Neural cell (in vitro differentiated cells): ENCODE measurements at regions not wholly inside any gene's neighbourhood (a gene's known extent, or its start where the extent isn't known, plus 50 kb on each side); places are given as distances from the start of the nearest gene placed in this dataset.

Experiments
- H2AFZ ChIP-seq: fragments of 200-600, 300-800 bp; sonication (generic), shearing (Covaris generic); 2 replicates; pipeline ENCODE4 v1.6.0; 2014; ENCODE audit warnings: low read depth, mild to moderate bottlenecking, antibody characterized with exemption, low read length, moderate library complexity
- H3F3A ChIP-seq: fragments of 200-600 bp; shearing (Covaris generic); 2 replicates; pipeline ENCODE4 v1.6.1; 2016; ENCODE audit warnings: mild to moderate bottlenecking, moderate library complexity, mixed read lengths, antibody characterized with exemption, low read length; ENCODE audit not compliant: insufficient read depth, poor library complexity, severe bottlenecking
- H3K27ac ChIP-seq: fragments of 200-600, 300-800 bp; sonication (generic), shearing (Covaris generic); 2 replicates; pipeline ENCODE4 v1.5.1; 2014; ENCODE audit warnings: mild to moderate bottlenecking, low read length, moderate library complexity
- H3K27me3 ChIP-seq: fragments of 300-800, 200-600 bp; sonication (generic), shearing (Covaris generic); 2 replicates; pipeline ENCODE4 v1.6.0; 2014; ENCODE audit warnings: mild to moderate bottlenecking, low read depth, low read length, moderate library complexity; ENCODE audit not compliant: insufficient read depth
- H3K36me3 ChIP-seq: fragments of 300-800, 200-600 bp; sonication (generic), shearing (Covaris generic); 2 replicates; pipeline ENCODE4 v1.5.1; 2014; ENCODE audit warnings: mild to moderate bottlenecking, antibody characterized with exemption, low read length, moderate library complexity; ENCODE audit not compliant: insufficient read depth
- H3K4me2 ChIP-seq: fragments of 300-800, 200-600 bp; sonication (generic), shearing (Covaris generic); 2 replicates; pipeline ENCODE4 v1.6.0; 2014; ENCODE audit warnings: mild to moderate bottlenecking, low read length
- H3K4me3 ChIP-seq: fragments of 300-800, 200-600 bp; sonication (generic), shearing (Covaris generic); 2 replicates; pipeline ENCODE4 v1.5.1; 2014; ENCODE audit warnings: mild to moderate bottlenecking, low read length, moderate library complexity
- H3K79me2 ChIP-seq: fragments of 200-600 bp; shearing (Covaris generic); replicated peaks from 2 replicates; pipeline ENCODE4 v1.6.0; 2014; ENCODE audit warnings: mild to moderate bottlenecking, low read length, moderate library complexity; ENCODE audit not compliant: insufficient read depth
- H3K9ac ChIP-seq: fragments of 300-800, 200-600 bp; sonication (generic), shearing (Covaris generic); 2 replicates; pipeline ENCODE4 v1.6.1; 2016; ENCODE audit warnings: mild to moderate bottlenecking, low read length, mixed read lengths
- H3K9me2 ChIP-seq: fragments of 200-600 bp; shearing (Covaris generic); 2 replicates; pipeline ENCODE4 v1.6.1; 2016; ENCODE audit warnings: mild to moderate bottlenecking, low read length, mixed read lengths; ENCODE audit not compliant: insufficient read depth
- H3K9me3 ChIP-seq: fragments of 200-600, 300-800 bp; sonication (generic), shearing (Covaris generic); 2 replicates; pipeline ENCODE4 v1.6.1; 2016; ENCODE audit warnings: mild to moderate bottlenecking, mixed run types, low read length, moderate library complexity, mixed read lengths
- H4K20me1 ChIP-seq: fragments of 200-600 bp; shearing (Covaris generic); 2 replicates; pipeline ENCODE4 v1.6.1; 2016; ENCODE audit warnings: mild to moderate bottlenecking, mixed run types; ENCODE audit not compliant: insufficient read depth
- EP300 ChIP-seq: fragments of 450-650 bp; conservative IDR thresholded peaks from 2 replicates; pipeline ENCODE4 v1.6.1; 2014; ENCODE audit warnings: antibody characterized with exemption, mild to moderate bottlenecking, moderate library complexity; ENCODE audit not compliant: poor library complexity, severe bottlenecking
- EZH2 ChIP-seq: fragments of 200-600, 300-800 bp; shearing (Covaris generic), sonication (generic); IDR thresholded peaks from 2 replicates; pipeline ENCODE4 v1.6.1; 2014; ENCODE audit warnings: antibody characterized with exemption, low read length, borderline replicate concordance, mild to moderate bottlenecking; ENCODE audit not compliant: insufficient read depth, poor library complexity, severe bottlenecking
- MXI1 ChIP-seq: fragments of 450-650 bp; conservative IDR thresholded peaks from 2 replicates; pipeline ENCODE4 v1.6.1; 2014; ENCODE audit warnings: antibody characterized with exemption, mild to moderate bottlenecking; ENCODE audit not compliant: poor library complexity, severe bottlenecking
- POLR2AphosphoS5 ChIP-seq: IDR thresholded peaks from 2 replicates; pipeline ENCODE4 v1.6.1; 2012
- RAD21 ChIP-seq: fragments of 450-650 bp; conservative IDR thresholded peaks from 2 replicates; pipeline ENCODE4 v1.6.1; 2014; ENCODE audit warnings: antibody characterized with exemption, mild to moderate bottlenecking, moderate library complexity
- SMC3 ChIP-seq: fragments of 450-650 bp; conservative IDR thresholded peaks from 2 replicates; pipeline ENCODE4 v1.6.1; 2014; ENCODE audit warnings: antibody characterized with exemption, mild to moderate bottlenecking, moderate library complexity; ENCODE audit not compliant: poor library complexity
- TAF1 ChIP-seq: IDR thresholded peaks from 2 replicates; pipeline ENCODE4 v1.6.1; 2012; ENCODE audit warnings: low read depth
- TF ChIP-seq, protein P1 (sequence below): IDR thresholded peaks from 2 replicates; pipeline ENCODE4 v1.6.1; 2012; ENCODE audit warnings: borderline replicate concordance
- TF ChIP-seq, protein P2 (sequence below): fragments of 450-650 bp; IDR thresholded peaks from 2 replicates; pipeline ENCODE4 v1.5.1; 2014; ENCODE audit warnings: antibody characterized with exemption, mild to moderate bottlenecking, moderate library complexity; ENCODE audit not compliant: poor library complexity, severe bottlenecking

DNA sequence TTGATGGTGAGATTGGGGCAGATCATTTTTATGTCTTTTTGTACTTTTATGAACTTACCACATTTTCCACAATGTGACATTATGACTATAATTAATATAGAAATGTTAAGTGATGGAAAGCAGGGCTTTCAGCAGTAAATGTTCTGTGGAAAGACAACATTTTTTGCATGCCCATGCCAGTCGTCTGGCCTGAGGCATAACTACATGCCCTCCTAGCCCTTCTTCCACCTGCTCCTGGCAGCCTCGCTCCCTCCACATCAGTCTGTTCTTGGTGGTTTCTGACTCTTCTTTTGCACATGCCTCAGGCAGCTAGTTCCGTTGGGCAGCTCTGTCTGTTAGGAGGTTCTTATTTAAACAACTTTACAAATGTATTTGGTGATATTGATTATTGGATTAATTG is 182.0 kb upstream of the TWIST2 start:
- Histone ChIP-seq H2AFZ (no peak overlapping the region), H3K9ac (no peak overlapping the region)

DNA sequence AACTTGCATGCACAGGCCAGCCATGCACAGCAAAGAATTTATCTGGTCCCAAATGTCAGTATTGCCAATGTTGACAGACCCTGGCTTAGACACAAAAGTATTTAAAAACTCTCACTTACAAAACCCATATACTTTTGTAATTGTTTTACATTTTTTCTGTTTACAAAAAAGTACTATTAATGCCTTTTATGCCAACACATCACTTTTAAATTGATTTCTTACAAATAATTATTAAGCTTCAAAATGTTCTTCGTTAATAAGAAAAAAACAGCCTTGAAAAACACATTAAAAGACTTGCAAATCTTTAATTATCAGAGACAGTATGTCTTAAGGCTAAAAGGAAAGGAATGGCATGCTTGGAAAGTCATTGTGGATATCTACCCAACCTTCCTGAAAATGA is 181.3 kb upstream of the TWIST2 start:
- no peaks in the 10 kb centered on the region for H3K36me3 ChIP-seq
- no peak overlapping the region for H3K9ac ChIP-seq
- no peaks in the 10 kb centered on the region for H3K27me3 ChIP-seq
- no peaks in the 10 kb centered on the region for H3K9me3 ChIP-seq
- TF ChIP-seq RAD21 (no peak), EP300 (no peak), MXI1 (no peak), SMC3 (no peak), EZH2 (no peak), POLR2AphosphoS5 (no peak), TAF1 (no peak)
- TF ChIP-seq, protein P1, sequence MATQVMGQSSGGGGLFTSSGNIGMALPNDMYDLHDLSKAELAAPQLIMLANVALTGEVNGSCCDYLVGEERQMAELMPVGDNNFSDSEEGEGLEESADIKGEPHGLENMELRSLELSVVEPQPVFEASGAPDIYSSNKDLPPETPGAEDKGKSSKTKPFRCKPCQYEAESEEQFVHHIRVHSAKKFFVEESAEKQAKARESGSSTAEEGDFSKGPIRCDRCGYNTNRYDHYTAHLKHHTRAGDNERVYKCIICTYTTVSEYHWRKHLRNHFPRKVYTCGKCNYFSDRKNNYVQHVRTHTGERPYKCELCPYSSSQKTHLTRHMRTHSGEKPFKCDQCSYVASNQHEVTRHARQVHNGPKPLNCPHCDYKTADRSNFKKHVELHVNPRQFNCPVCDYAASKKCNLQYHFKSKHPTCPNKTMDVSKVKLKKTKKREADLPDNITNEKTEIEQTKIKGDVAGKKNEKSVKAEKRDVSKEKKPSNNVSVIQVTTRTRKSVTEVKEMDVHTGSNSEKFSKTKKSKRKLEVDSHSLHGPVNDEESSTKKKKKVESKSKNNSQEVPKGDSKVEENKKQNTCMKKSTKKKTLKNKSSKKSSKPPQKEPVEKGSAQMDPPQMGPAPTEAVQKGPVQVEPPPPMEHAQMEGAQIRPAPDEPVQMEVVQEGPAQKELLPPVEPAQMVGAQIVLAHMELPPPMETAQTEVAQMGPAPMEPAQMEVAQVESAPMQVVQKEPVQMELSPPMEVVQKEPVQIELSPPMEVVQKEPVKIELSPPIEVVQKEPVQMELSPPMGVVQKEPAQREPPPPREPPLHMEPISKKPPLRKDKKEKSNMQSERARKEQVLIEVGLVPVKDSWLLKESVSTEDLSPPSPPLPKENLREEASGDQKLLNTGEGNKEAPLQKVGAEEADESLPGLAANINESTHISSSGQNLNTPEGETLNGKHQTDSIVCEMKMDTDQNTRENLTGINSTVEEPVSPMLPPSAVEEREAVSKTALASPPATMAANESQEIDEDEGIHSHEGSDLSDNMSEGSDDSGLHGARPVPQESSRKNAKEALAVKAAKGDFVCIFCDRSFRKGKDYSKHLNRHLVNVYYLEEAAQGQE = no peak
- TF ChIP-seq, protein P2, sequence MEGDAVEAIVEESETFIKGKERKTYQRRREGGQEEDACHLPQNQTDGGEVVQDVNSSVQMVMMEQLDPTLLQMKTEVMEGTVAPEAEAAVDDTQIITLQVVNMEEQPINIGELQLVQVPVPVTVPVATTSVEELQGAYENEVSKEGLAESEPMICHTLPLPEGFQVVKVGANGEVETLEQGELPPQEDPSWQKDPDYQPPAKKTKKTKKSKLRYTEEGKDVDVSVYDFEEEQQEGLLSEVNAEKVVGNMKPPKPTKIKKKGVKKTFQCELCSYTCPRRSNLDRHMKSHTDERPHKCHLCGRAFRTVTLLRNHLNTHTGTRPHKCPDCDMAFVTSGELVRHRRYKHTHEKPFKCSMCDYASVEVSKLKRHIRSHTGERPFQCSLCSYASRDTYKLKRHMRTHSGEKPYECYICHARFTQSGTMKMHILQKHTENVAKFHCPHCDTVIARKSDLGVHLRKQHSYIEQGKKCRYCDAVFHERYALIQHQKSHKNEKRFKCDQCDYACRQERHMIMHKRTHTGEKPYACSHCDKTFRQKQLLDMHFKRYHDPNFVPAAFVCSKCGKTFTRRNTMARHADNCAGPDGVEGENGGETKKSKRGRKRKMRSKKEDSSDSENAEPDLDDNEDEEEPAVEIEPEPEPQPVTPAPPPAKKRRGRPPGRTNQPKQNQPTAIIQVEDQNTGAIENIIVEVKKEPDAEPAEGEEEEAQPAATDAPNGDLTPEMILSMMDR = no peak
- no peak overlapping the region for H3K4me3 ChIP-seq
- H3K9me2 ChIP-seq = no peaks in the 10 kb centered on the region
- H3F3A ChIP-seq = no peaks in the 10 kb centered on the region
- no peak overlapping the region for H3K4me2 ChIP-seq
- no peaks in the 10 kb centered on the region for H3K79me2 ChIP-seq
- H4K20me1 ChIP-seq = no peaks in the 10 kb centered on the region
- H2AFZ ChIP-seq = no peak overlapping the region
- no peak overlapping the region for H3K27ac ChIP-seq

More for the DNA sequence above, 182.0 kb upstream of the TWIST2 start:
- H3K36me3 ChIP-seq = no peaks in the 10 kb centered on the region
- H4K20me1 ChIP-seq = no peaks in the 10 kb centered on the region
- no peak overlapping the region for H3K4me3 ChIP-seq
- H3K27me3 ChIP-seq = no peaks in the 10 kb centered on the region
- H3K9me2 ChIP-seq = no peaks in the 10 kb centered on the region
- no peaks in the 10 kb centered on the region for H3F3A ChIP-seq
- no peaks in the 10 kb centered on the region for H3K9me3 ChIP-seq
- H3K27ac ChIP-seq = no peak overlapping the region
- no peak overlapping the region for H3K4me2 ChIP-seq
- no peaks in the 10 kb centered on the region for H3K79me2 ChIP-seq
- TF ChIP-seq, protein P2 = no peak
- TF ChIP-seq, protein P1 = no peak
- TF ChIP-seq POLR2AphosphoS5 (no peak), TAF1 (no peak), SMC3 (no peak), EZH2 (no peak), MXI1 (no peak)
